ENCODE measurements at regions not wholly inside any gene's neighbourhood (a gene's known extent, or its start where the extent isn't known, plus 50 kb on each side); places are given as distances from the start of the nearest gene placed in this dataset.

DNA sequence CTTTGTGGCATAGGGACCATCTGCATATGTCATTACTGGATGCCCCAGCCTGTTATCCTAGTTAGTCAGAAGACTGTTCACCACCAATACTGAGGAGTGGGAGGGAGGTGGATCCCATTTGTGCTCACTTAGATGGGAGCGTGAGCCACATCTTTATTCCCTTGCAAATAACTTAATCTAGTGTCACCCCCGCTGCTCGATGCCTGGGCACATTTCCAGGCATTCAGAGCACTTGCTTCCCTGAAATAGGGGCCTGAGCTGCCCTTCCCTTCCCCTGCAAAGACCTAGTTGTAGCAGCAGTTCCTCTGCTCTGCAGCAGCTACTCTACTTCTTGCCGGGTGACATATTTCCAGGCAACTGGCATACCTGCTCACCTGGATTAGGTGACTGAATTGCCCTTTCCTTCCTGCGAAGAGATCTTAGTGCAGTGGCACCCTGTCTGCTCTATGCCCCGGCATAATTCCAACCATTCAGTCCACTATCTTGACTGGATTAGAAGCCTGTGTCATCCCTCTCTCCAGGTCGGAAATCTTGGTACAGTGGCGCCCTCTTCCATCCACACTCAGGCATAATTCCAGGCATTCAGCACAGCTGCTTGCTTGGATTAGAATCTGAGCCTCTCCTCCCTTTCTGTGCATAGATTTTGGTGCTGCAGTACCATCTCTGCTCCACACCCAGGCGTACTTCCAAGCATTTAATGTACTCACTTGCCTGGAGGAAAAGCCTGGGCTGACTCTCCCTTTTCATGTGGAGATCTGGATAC lies 1389.1 kb upstream of the TMEFF2 start:
- TF ChIP-seq, protein P1, sequence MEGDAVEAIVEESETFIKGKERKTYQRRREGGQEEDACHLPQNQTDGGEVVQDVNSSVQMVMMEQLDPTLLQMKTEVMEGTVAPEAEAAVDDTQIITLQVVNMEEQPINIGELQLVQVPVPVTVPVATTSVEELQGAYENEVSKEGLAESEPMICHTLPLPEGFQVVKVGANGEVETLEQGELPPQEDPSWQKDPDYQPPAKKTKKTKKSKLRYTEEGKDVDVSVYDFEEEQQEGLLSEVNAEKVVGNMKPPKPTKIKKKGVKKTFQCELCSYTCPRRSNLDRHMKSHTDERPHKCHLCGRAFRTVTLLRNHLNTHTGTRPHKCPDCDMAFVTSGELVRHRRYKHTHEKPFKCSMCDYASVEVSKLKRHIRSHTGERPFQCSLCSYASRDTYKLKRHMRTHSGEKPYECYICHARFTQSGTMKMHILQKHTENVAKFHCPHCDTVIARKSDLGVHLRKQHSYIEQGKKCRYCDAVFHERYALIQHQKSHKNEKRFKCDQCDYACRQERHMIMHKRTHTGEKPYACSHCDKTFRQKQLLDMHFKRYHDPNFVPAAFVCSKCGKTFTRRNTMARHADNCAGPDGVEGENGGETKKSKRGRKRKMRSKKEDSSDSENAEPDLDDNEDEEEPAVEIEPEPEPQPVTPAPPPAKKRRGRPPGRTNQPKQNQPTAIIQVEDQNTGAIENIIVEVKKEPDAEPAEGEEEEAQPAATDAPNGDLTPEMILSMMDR (IDR thresholded peaks at IDR 0.05) = no peak
- TF ChIP-seq POLR2A (IDR thresholded peaks at IDR 0.05) (no peak), EP300 (IDR thresholded peaks at IDR 0.05) (no peak)

All from suprapubic skin (tissue), 3 donors.